ENCODE measurements at regions not wholly inside any gene's neighbourhood (a gene's known extent, or its start where the extent isn't known, plus 50 kb on each side); places are given as distances from the start of the nearest gene placed in this dataset.
"Not testable (repeated sequence)": the region's sequence is repeated elsewhere in the genome, so short reads cannot be mapped to it uniquely, and the experiment has no call there.

DNA sequence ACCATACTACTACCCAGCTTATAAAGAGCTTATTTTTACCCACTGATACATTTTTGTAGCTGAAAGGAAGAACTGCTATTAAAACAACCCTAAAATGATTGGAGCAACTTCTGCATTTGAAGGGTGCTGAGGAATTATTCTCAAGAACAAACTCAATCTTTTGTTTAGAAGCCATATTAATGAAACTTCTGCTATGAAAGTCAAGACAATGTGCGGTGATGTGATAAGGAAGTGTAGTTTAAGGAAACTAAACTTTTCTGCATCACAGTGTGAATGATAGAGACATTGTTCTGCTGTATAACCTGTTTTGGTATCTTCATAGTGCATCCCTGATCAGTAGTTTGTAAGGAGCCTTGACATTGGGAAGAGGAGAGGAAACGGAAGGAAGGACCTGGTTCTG, 408.5 kb downstream of the TMEM38B start:
- H3K27ac Mint-ChIP-seq (ENCODE audit: unreplicated experiment) = no peak overlapping the region
- H3K27me3 Mint-ChIP-seq (ENCODE audit: unreplicated experiment) = no peaks in the 10 kb centered on the region
- no peaks in the 10 kb centered on the region for H3K9me3 Mint-ChIP-seq (ENCODE audit: unreplicated experiment)
- no peaks in the 10 kb centered on the region for H3K4me1 Mint-ChIP-seq (ENCODE audit: low read depth, unreplicated experiment)
- peaks cover 5% of the 10 kb centered on the region for H3K36me3 Mint-ChIP-seq (ENCODE audit: unreplicated experiment)
- no peak for DNase-seq
- no peak overlapping the region for H3K4me3 Mint-ChIP-seq (ENCODE audit: unreplicated experiment)
- TF ChIP-seq, protein P1, sequence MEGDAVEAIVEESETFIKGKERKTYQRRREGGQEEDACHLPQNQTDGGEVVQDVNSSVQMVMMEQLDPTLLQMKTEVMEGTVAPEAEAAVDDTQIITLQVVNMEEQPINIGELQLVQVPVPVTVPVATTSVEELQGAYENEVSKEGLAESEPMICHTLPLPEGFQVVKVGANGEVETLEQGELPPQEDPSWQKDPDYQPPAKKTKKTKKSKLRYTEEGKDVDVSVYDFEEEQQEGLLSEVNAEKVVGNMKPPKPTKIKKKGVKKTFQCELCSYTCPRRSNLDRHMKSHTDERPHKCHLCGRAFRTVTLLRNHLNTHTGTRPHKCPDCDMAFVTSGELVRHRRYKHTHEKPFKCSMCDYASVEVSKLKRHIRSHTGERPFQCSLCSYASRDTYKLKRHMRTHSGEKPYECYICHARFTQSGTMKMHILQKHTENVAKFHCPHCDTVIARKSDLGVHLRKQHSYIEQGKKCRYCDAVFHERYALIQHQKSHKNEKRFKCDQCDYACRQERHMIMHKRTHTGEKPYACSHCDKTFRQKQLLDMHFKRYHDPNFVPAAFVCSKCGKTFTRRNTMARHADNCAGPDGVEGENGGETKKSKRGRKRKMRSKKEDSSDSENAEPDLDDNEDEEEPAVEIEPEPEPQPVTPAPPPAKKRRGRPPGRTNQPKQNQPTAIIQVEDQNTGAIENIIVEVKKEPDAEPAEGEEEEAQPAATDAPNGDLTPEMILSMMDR (IDR thresholded peaks at IDR 0.05; ENCODE audit: partially characterized antibody, unreplicated experiment) = no peak

DNA sequence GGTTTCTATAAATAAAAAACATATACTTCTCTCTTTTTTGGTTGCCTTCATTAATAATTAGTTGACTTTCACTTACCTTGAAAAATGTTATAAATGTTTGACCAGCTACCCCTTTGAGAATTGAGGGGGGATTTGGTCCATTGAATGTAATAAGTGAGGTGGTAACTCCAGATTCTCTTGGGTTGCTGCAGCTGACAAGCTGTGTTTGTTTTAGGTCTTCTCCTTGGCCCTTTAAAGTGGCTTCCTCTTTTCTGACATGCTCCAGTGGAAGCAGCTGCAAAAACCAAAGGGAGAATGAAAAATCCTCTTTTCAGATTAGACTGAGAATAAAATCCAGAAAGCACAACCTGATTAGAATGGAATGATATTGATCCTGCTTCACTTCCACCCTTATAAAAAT, 410.5 kb downstream of the TMEM38B start:
- TF ChIP-seq, protein P1 (IDR thresholded peaks at IDR 0.05; ENCODE audit: partially characterized antibody, unreplicated experiment) = no peak
- no peak overlapping the region for H3K4me3 Mint-ChIP-seq (ENCODE audit: unreplicated experiment)
- no peaks in the 10 kb centered on the region for H3K4me1 Mint-ChIP-seq (ENCODE audit: low read depth, unreplicated experiment)
- DNase-seq = no peak
- peaks cover 2% of the 10 kb centered on the region for H3K9me3 Mint-ChIP-seq (ENCODE audit: unreplicated experiment)
- H3K27me3 Mint-ChIP-seq (ENCODE audit: unreplicated experiment) = no peaks in the 10 kb centered on the region
- H3K36me3 Mint-ChIP-seq (ENCODE audit: unreplicated experiment) = peaks cover 5% of the 10 kb centered on the region
- no peak overlapping the region for H3K27ac Mint-ChIP-seq (ENCODE audit: unreplicated experiment)

DNA sequence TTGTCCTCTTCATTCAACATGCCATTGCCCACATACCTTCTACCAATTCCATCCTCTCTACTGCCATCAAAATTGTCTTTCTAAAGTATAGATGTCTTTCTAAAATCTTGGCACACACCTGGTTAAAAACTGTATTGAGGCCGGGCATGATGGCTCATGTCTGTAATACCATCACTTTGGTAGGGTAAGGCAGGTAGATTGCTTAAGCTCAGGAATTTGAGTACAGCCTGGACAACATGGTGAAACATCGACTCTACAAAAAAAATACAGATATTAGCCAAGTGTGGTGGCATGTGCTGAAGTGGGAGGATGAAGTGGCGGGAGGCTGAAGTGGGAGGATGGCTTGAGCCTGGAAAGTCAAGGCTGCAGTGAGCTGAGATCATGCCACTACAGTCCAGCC, 412.1 kb downstream of the TMEM38B start:
- Mint-ChIP-seq H3K27me3 (ENCODE audit: unreplicated experiment) (no peaks in the 10 kb centered on the region), H3K4me1 (ENCODE audit: low read depth, unreplicated experiment) (peaks cover 6% of the 10 kb centered on the region), H3K27ac (ENCODE audit: unreplicated experiment) (no peak overlapping the region), H3K9me3 (ENCODE audit: unreplicated experiment) (peaks cover 2% of the 10 kb centered on the region), H3K4me3 (ENCODE audit: unreplicated experiment) (no peak overlapping the region), H3K36me3 (ENCODE audit: unreplicated experiment) (peaks cover 5% of the 10 kb centered on the region)
- TF ChIP-seq, protein P1 (IDR thresholded peaks at IDR 0.05; ENCODE audit: partially characterized antibody, unreplicated experiment) = no peak
- DNase-seq = no peak

DNA sequence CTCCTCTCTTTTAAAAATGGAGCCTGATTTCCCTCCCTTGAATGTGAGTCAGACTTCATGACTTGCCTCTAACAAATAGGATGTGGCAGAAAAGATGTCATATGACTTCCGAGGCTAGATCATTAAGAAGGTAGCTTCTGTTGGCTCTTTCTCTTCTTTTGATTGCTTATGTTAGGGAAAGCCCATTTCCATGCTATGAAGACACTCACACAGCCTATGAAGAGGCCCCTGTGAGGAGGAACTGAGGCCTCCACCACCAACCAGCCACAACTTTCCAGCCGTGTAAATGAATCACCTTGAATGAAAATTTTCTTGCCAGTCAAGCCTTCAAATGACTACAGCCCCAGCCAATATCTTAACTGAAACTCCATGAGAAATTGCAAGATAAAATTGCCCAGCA, 413.4 kb downstream of the TMEM38B start:
- H3K4me1 Mint-ChIP-seq (ENCODE audit: low read depth, unreplicated experiment) = peaks cover 13% of the 10 kb centered on the region
- H3K4me3 Mint-ChIP-seq (ENCODE audit: unreplicated experiment) = no peak overlapping the region
- H3K27ac Mint-ChIP-seq (ENCODE audit: unreplicated experiment) = no peak overlapping the region
- no peaks in the 10 kb centered on the region for H3K27me3 Mint-ChIP-seq (ENCODE audit: unreplicated experiment)
- TF ChIP-seq, protein P1 (IDR thresholded peaks at IDR 0.05; ENCODE audit: partially characterized antibody, unreplicated experiment) = no peak
- DNase-seq = no peak
- peaks cover 2% of the 10 kb centered on the region for H3K9me3 Mint-ChIP-seq (ENCODE audit: unreplicated experiment)
- peaks cover 5% of the 10 kb centered on the region for H3K36me3 Mint-ChIP-seq (ENCODE audit: unreplicated experiment)

DNA sequence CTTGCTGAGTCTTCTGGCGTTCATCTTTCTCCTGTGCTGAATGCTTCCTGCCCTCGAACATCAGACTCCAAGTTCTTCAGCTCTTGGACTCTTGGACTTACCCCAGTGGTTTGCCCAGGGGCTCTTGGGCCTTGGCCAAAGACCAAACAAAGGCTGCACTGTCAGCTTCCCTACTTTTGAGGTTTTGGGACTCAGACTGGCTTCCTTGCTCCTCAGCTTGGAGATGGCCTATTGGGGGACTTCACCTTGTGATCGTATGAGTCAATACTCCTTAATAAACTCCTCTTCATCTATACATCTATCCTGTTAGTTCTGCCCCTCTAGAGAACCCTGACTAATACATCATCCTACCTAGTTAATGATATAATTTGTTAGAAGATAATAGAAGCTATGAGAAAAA, 415.4 kb downstream of the TMEM38B start:
- H3K27me3 Mint-ChIP-seq (ENCODE audit: unreplicated experiment); H3K4me3 Mint-ChIP-seq (ENCODE audit: unreplicated experiment); H3K27ac Mint-ChIP-seq (ENCODE audit: unreplicated experiment); H3K36me3 Mint-ChIP-seq (ENCODE audit: unreplicated experiment); H3K9me3 Mint-ChIP-seq (ENCODE audit: unreplicated experiment); DNase-seq: not testable (repeated sequence)
- peaks cover 20% of the 10 kb centered on the region for H3K4me1 Mint-ChIP-seq (ENCODE audit: low read depth, unreplicated experiment)

DNA sequence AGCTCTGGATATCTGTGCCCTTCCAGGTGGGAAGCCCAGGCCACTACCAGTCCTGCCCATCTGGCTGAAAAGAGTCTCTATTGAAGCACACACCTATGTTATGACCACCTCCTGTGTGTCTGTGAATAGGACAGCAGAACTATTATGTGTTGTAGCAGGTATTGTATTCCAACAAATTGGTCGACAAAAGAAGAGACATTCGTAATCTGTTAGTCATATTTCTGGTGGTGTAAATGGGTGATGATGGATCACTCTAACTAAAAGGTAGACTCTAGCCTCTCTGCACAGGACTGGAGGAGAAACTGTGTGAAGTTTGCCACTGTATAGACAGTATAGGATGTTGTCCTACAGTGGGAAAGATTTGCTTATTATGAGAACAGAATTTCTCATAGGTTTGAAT, 416.1 kb downstream of the TMEM38B start:
- Mint-ChIP-seq H3K4me1 (ENCODE audit: low read depth, unreplicated experiment) (peaks cover 20% of the 10 kb centered on the region), H3K4me3 (ENCODE audit: unreplicated experiment) (no peak overlapping the region), H3K9me3 (ENCODE audit: unreplicated experiment) (peaks cover 2% of the 10 kb centered on the region), H3K27me3 (ENCODE audit: unreplicated experiment) (no peaks in the 10 kb centered on the region), H3K27ac (ENCODE audit: unreplicated experiment) (no peak overlapping the region), H3K36me3 (ENCODE audit: unreplicated experiment) (no peaks in the 10 kb centered on the region)
- TF ChIP-seq, protein P1 (IDR thresholded peaks at IDR 0.05; ENCODE audit: partially characterized antibody, unreplicated experiment) = no peak
- no peak for DNase-seq

All from glutamatergic neuron (in vitro differentiated cells).